Naive thymus-derived CD4-positive, alpha-beta T cell (primary cell): ENCODE measurements at regions not wholly inside any gene's neighbourhood (a gene's known extent, or its start where the extent isn't known, plus 50 kb on each side); places are given as distances from the start of the nearest gene placed in this dataset.

ENCODE experiments used
- ATAC-seq: fragments of 150-1000 bp; cut with Tn5 transposase; 2 replicates; pipeline ENCODE4 v1.10.0; 2021; ENCODE audit warnings: mild to moderate bottlenecking, moderate library complexity
- CTCF ChIA-PET: fragments of 350-600 bp; sonication (Branson Sonifier 250); formaldehyde crosslinking; loops from one replicate; lab custom pipeline; 2021; ENCODE audit warnings: antibody characterized with exemption; lab: Charles Lee
- POLR2A ChIA-PET: fragments of 350-600 bp; sonication (Branson Sonifier 250); formaldehyde crosslinking; loops from one replicate; lab custom pipeline; 2021; ENCODE audit warnings: antibody characterized with exemption, inconsistent platforms; lab: Charles Lee
- DNase-seq, 9 donors: peaks; one replicate each; pipeline versions ENCODE4 v3.0.0 to v3.0.0-alpha.2; 2020 to 2022; ENCODE audit warnings: mixed read lengths in 1 of 9
- H3K27ac ChIP-seq: one replicate; pipeline ENCODE4 v1.7.0; 2013; ENCODE audit warnings: mild to moderate bottlenecking, low read depth, low read length, moderate library complexity
- H3K27me3 ChIP-seq, 2 donors: one replicate each; pipeline ENCODE4 v1.7.0; 2013; ENCODE audit warnings: low read length in 2 of 2, mild to moderate bottlenecking in 2 of 2, moderate library complexity in 2 of 2; ENCODE audit not compliant: control insufficient read depth in 2 of 2, insufficient read depth in 2 of 2
- H3K36me3 ChIP-seq, 3 experiments: 1 replicate in 2 of 3; 2 replicates in 1 of 3; pipeline ENCODE4 v1.7.0; 2013; ENCODE audit warnings: low read length in 3 of 3, mild to moderate bottlenecking in 3 of 3, moderate library complexity in 1 of 3; ENCODE audit not compliant: insufficient read depth in 3 of 3, control insufficient read depth in 2 of 3
- H3K4me1 ChIP-seq, 2 donors: one replicate each; pipeline ENCODE4 v1.7.0; 2013; ENCODE audit warnings: low read length in 2 of 2, mild to moderate bottlenecking in 2 of 2, moderate library complexity in 1 of 2; ENCODE audit not compliant: control insufficient read depth in 2 of 2, insufficient read depth in 2 of 2
- H3K4me3 ChIP-seq: 2 replicates; pipeline ENCODE4 v1.7.0; 2013; ENCODE audit warnings: mild to moderate bottlenecking, low read length
- H3K9me3 ChIP-seq, 3 experiments: 1 replicate in 2 of 3; 2 replicates in 1 of 3; pipeline ENCODE4 v1.7.0; 2013; ENCODE audit warnings: low read length in 3 of 3; ENCODE audit not compliant: control insufficient read depth in 2 of 3
- H3K27ac Mint-ChIP-seq, 9 donors: one replicate each; pipeline ENCODE4 v1.8.0; 2020 to 2022; ENCODE audit warnings: mixed read lengths in 9 of 9, mild to moderate bottlenecking in 8 of 9, moderate library complexity in 5 of 9, inconsistent platforms in 2 of 9
- H3K27me3 Mint-ChIP-seq, 5 donors: one replicate each; pipeline ENCODE4 v1.8.0; 2021 to 2022; ENCODE audit warnings: mixed read lengths in 5 of 5, mild to moderate bottlenecking in 1 of 5
- H3K36me3 Mint-ChIP-seq, 5 donors: one replicate each; pipeline ENCODE4 v1.8.0; 2020 to 2022; ENCODE audit warnings: mixed read lengths in 5 of 5, mild to moderate bottlenecking in 3 of 5, inconsistent platforms in 1 of 5
- H3K4me1 Mint-ChIP-seq, 7 donors: one replicate each; pipeline ENCODE4 v1.8.0; 2020 to 2022; ENCODE audit warnings: mixed read lengths in 7 of 7, mild to moderate bottlenecking in 3 of 7, inconsistent platforms in 1 of 7
- H3K4me3 Mint-ChIP-seq, 10 donors: one replicate each; pipeline ENCODE4 v1.8.0; 2020 to 2022; ENCODE audit warnings: mild to moderate bottlenecking in 10 of 10, mixed read lengths in 10 of 10, moderate library complexity in 6 of 10, inconsistent platforms in 2 of 10
- H3K9me3 Mint-ChIP-seq, 11 donors: one replicate each; pipeline ENCODE4 v1.8.0; 2020 to 2022; ENCODE audit warnings: mixed read lengths in 11 of 11, mild to moderate bottlenecking in 4 of 11, inconsistent platforms in 1 of 11, moderate library complexity in 1 of 11
- intact Hi-C, 2 donors: fragments of 100-400 bp; cut with micrococcal nuclease; formaldehyde crosslinking; loops; one replicate each; pipeline ENCODE4 v1.15.1; 2023

DNA sequence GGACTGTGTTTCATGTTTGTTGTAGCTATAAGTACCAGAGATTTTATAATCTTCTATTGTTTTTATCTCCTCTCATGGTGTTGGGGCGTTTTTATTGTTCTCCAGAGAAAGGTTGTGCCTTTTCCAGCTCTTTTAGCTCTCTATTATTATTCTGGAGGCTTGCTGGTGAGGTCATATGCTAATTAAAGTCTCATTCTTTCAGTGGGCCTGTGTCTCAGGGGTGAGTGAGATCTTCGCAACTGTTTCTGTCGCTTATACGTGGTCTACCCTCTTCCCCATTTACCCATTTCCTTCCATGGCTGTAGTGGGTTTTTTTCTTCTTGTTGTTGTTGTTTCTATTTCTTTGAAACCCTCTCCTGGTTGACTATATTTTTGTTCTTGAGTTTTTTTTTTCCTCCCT is 584.9 kb downstream of the TMEM182 start:
- Mint-ChIP-seq H3K27me3 (no peaks in the 10 kb centered on the region), H3K9me3 (peaks cover 0 to 19% (median 11%) of the 10 kb centered on the region in 11 donors), H3K27ac (no peak overlapping the region), H3K4me3 (no peak overlapping the region), H3K4me1 (no peaks in the 10 kb centered on the region), H3K36me3 (peaks cover 0 to 8% (median 0%) of the 10 kb centered on the region in 5 donors)
- Histone ChIP-seq H3K27me3 (no peaks in the 10 kb centered on the region), H3K4me1 (no peaks in the 10 kb centered on the region), H3K27ac (no peak overlapping the region), H3K9me3 (no peaks in the 10 kb centered on the region), H3K36me3 (no peaks in the 10 kb centered on the region), H3K4me3 (no peak overlapping the region)
- DNase-seq (no peak), ATAC-seq (no peak)
- POLR2A ChIA-PET: no interaction called here
- CTCF ChIA-PET: no interaction called here
- intact Hi-C loops: no loop called here

DNA sequence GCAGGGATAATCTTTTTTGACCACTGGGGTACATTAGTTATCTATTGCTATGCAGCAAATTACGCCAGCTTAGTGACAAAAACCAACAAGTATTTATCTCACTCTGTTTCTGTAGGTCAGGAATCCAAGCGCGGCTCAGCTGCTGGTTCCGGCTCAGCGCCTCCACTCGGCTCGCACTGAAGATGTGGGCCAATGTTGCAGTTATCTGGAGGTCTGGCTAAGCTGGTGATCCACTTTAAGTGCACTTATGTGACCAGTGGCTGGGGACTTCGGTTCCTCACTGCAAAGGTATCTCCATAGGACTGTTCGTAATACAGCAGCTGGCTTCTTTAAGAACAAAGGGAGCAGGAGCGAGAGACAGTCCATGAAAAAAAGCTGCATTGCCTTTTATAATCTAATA is 591.9 kb downstream of the TMEM182 start:
- H3K27ac Mint-ChIP-seq: no peak overlapping the region
- Histone ChIP-seq H3K4me3 (no peak overlapping the region), H3K36me3 (no peaks in the 10 kb centered on the region)

DNA sequence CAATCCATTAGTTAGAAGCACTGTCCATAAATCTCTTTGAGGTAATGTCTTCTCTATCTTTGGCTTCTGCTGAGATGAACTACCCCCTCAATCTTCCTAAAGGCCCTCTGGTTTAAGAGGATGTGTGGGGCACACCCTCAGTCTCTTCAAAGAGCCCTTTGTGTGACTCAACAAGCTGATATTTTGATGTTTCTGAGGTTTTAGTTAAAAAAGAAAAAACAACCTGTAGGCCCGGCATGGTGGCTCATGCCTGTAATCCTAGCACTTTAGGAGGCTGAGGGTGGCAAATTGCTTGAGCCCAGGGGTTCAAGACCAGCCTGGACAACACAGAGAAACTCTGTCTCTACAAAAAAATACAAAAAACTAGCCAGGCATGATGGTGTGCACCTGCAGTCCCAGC is 593.5 kb downstream of the TMEM182 start:
- Mint-ChIP-seq H3K9me3 (peaks cover 0 to 9% (median 0%) of the 10 kb centered on the region in 11 donors), H3K4me3 (no peak overlapping the region), H3K36me3 (no peaks in the 10 kb centered on the region), H3K27me3 (no peaks in the 10 kb centered on the region), H3K27ac (no peak overlapping the region), H3K4me1 (no peaks in the 10 kb centered on the region)
- intact Hi-C loops: no loop called here
- no peaks in the 10 kb centered on the region for H3K9me3 ChIP-seq
- POLR2A ChIA-PET: no interaction called here
- no peaks in the 10 kb centered on the region for H3K36me3 ChIP-seq
- CTCF ChIA-PET: no interaction called here
- DNase-seq (no peak), ATAC-seq (no peak)
- no peaks in the 10 kb centered on the region for H3K4me1 ChIP-seq
- H3K4me3 ChIP-seq: no peak overlapping the region
- no peak overlapping the region for H3K27ac ChIP-seq
- no peaks in the 10 kb centered on the region for H3K27me3 ChIP-seq

More for the DNA sequence above, 591.9 kb downstream of the TMEM182 start:
- ChIA-PET CTCF (no interaction called here), POLR2A (no interaction called here)
- intact Hi-C loops: no loop called here
- Histone ChIP-seq H3K27me3 (no peaks in the 10 kb centered on the region), H3K27ac (no peak overlapping the region), H3K4me1 (no peaks in the 10 kb centered on the region), H3K9me3 (no peaks in the 10 kb centered on the region)
- no peak for DNase-seq
- no peaks in the 10 kb centered on the region for H3K36me3 Mint-ChIP-seq
- no peak for ATAC-seq
- H3K4me1 Mint-ChIP-seq: no peaks in the 10 kb centered on the region
- peaks cover 0 to 9% (median 1%) of the 10 kb centered on the region in 11 donors for H3K9me3 Mint-ChIP-seq
- H3K27me3 Mint-ChIP-seq: no peaks in the 10 kb centered on the region
- no peak overlapping the region for H3K4me3 Mint-ChIP-seq

DNA sequence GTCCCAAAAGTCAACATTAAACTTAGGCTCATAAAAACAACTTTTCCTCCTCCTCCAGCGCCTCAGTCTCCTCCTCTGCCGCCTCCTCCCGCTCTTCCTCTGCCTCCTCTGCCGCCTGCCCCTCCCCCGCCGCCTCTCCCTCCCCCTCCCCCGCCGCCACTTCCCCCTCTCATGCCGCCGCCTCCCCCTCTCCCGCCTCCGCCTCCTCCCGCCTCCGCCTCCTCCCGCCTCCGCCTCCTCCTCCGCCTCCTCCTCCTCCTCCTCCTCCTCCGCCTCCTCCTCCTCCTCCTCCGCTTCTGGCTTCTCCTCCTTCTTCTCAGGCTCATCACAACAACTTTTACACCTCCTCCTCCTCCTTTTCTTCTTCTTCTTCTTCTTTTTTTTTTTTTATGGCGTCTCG is 599.9 kb downstream of the TMEM182 start:
- H3K27me3 Mint-ChIP-seq: no peaks in the 10 kb centered on the region
- POLR2A ChIA-PET: no interaction called here
- H3K4me1 Mint-ChIP-seq: no peaks in the 10 kb centered on the region
- H3K36me3 Mint-ChIP-seq: no peaks in the 10 kb centered on the region
- DNase-seq (no peak), ATAC-seq (no peak)
- Histone ChIP-seq H3K4me1 (no peaks in the 10 kb centered on the region), H3K9me3 (no peaks in the 10 kb centered on the region), H3K27me3 (no peaks in the 10 kb centered on the region), H3K27ac (no peak overlapping the region), H3K4me3 (no peak overlapping the region), H3K36me3 (no peaks in the 10 kb centered on the region)
- no peak overlapping the region for H3K4me3 Mint-ChIP-seq
- H3K9me3 Mint-ChIP-seq: peaks cover 0 to 18% (median 3%) of the 10 kb centered on the region in 11 donors
- no peak overlapping the region for H3K27ac Mint-ChIP-seq
- intact Hi-C loops: no loop called here
- CTCF ChIA-PET: no interaction called here

DNA sequence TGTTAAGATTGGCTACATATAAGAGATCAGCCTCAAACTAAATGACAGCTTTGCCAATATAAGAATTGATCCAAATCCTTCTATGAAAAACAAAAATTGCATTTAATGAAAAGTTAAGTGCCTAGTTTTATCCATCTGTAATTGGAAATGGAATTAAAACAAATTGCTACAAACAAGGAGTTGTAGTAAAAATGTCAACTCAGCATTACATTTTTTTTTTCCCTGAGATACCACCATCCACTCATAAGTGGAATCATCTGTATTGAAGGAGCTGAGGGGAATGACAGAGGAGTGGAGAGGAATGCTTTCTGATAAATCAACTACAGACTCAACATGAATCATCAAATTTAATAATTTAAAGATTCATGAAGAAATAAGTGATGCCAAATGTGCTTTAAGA is 601.8 kb downstream of the TMEM182 start:
- Histone ChIP-seq H3K27ac (no peak overlapping the region), H3K27me3 (no peaks in the 10 kb centered on the region), H3K4me3 (no peak overlapping the region), H3K4me1 (no peaks in the 10 kb centered on the region), H3K36me3 (no peaks in the 10 kb centered on the region), H3K9me3 (no peaks in the 10 kb centered on the region)
- ChIA-PET CTCF (no interaction called here), POLR2A (no interaction called here)
- no peak overlapping the region for H3K4me3 Mint-ChIP-seq
- no peaks in the 10 kb centered on the region for H3K36me3 Mint-ChIP-seq
- intact Hi-C loops: no loop called here
- DNase-seq (no peak), ATAC-seq (no peak)
- peaks cover 0 to 18% (median 3%) of the 10 kb centered on the region in 11 donors for H3K9me3 Mint-ChIP-seq
- H3K27ac Mint-ChIP-seq: no peak overlapping the region
- no peaks in the 10 kb centered on the region for H3K4me1 Mint-ChIP-seq
- no peaks in the 10 kb centered on the region for H3K27me3 Mint-ChIP-seq

DNA sequence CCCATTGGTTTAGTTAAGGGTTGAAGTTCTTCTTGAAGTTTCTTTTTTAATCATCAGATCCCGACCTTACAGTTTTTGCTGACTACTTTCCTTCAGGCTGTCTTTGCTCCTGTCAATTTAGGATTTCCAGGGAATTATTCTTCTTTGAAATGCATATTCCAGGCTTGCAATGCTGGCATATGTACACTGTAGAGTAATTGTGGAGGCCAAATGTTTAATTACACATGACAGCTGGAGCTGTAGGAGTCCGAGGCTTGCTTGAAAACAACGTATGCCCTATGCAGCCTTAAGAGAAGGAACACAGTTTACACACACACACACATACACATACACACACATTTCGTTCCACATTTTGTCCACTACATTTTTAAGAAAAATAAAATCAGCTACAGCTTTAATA is 602.3 kb downstream of the TMEM182 start:
- DNase-seq (no peak), ATAC-seq (no peak)
- H3K4me1 ChIP-seq: no peaks in the 10 kb centered on the region
- no peak overlapping the region for H3K27ac ChIP-seq
- no peaks in the 10 kb centered on the region for H3K9me3 ChIP-seq
- no peak overlapping the region for H3K4me3 ChIP-seq
- Mint-ChIP-seq H3K9me3 (peaks cover 0 to 18% (median 3%) of the 10 kb centered on the region in 11 donors), H3K4me1 (no peaks in the 10 kb centered on the region), H3K36me3 (no peaks in the 10 kb centered on the region), H3K27ac (no peak overlapping the region), H3K4me3 (no peak overlapping the region), H3K27me3 (no peaks in the 10 kb centered on the region)
- ChIA-PET POLR2A (no interaction called here), CTCF (no interaction called here)
- intact Hi-C loops: no loop called here
- H3K27me3 ChIP-seq: no peaks in the 10 kb centered on the region
- no peaks in the 10 kb centered on the region for H3K36me3 ChIP-seq

DNA sequence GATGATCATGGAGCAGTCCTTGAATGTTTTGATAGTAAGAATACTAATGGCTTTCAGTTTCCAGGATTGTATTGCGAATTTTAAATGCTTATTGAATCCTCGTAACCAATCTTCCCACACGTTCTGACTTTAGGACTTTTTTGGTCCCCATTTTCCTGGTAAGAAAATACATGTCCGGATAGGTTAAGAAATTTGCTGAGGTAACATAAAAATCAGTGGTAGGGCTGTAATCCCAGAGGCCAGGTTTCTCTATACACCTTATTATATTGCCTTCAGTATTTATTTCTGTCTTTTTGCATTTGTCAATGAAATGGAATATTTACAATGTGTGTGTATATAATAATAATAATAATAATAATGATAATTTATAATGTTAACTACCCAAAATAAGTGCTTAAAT is 603.2 kb downstream of the TMEM182 start:
- Histone ChIP-seq H3K36me3 (no peaks in the 10 kb centered on the region), H3K9me3 (no peaks in the 10 kb centered on the region), H3K4me1 (no peaks in the 10 kb centered on the region), H3K4me3 (no peak overlapping the region), H3K27ac (no peak overlapping the region), H3K27me3 (no peaks in the 10 kb centered on the region)
- Mint-ChIP-seq H3K27me3 (no peaks in the 10 kb centered on the region), H3K9me3 (peaks cover 0 to 18% (median 3%) of the 10 kb centered on the region in 11 donors), H3K4me3 (no peak overlapping the region), H3K36me3 (no peaks in the 10 kb centered on the region), H3K27ac (no peak overlapping the region), H3K4me1 (no peaks in the 10 kb centered on the region)
- intact Hi-C loops: no loop called here
- no peak for DNase-seq
- ChIA-PET POLR2A (no interaction called here), CTCF (no interaction called here)
- ATAC-seq: no peak
